ENCODE measurements at regions not wholly inside any gene's neighbourhood (a gene's known extent, or its start where the extent isn't known, plus 50 kb on each side); places are given as distances from the start of the nearest gene placed in this dataset.

- peaks cover 17% of the 10 kb centered on the region for H3K4me1 Mint-ChIP-seq (ENCODE audit: unreplicated experiment)
- H3K4me3 Mint-ChIP-seq (ENCODE audit: unreplicated experiment): no peak overlapping the region
- H3K9me3 Mint-ChIP-seq (ENCODE audit: unreplicated experiment): no peaks in the 10 kb centered on the region
- TF ChIP-seq CTCF (IDR thresholded peaks at IDR 0.05; ENCODE audit: unreplicated experiment): no peak
- no peak for DNase-seq (ENCODE audit: low spot score)
- H3K27ac Mint-ChIP-seq (ENCODE audit: unreplicated experiment): no peak overlapping the region
- H3K27me3 Mint-ChIP-seq (ENCODE audit: unreplicated experiment): peaks cover 1% of the 10 kb centered on the region
- peaks cover 3% of the 10 kb centered on the region for H3K36me3 Mint-ChIP-seq (ENCODE audit: low read depth, unreplicated experiment)
Measured at GRCh38 chr10:35743851-35744250, 101.8 kb upstream of the FZD8 start.

GRCh38 chr10:35743351-35743750, 101.3 kb upstream of the FZD8 start:
- TF ChIP-seq CTCF (IDR thresholded peaks at IDR 0.05; ENCODE audit: unreplicated experiment): no peak
- no peak overlapping the region for H3K4me3 Mint-ChIP-seq (ENCODE audit: unreplicated experiment)

GRCh38 chr10:35739998-35740397, 97.9 kb upstream of the FZD8 start:
- Mint-ChIP-seq H3K9me3 (ENCODE audit: unreplicated experiment) (peaks cover 4% of the 10 kb centered on the region), H3K4me1 (ENCODE audit: unreplicated experiment) (peaks cover 4% of the 10 kb centered on the region), H3K27me3 (ENCODE audit: unreplicated experiment) (no peaks in the 10 kb centered on the region), H3K27ac (ENCODE audit: unreplicated experiment) (no peak overlapping the region), H3K36me3 (ENCODE audit: low read depth, unreplicated experiment) (peaks cover 6% of the 10 kb centered on the region), H3K4me3 (ENCODE audit: unreplicated experiment) (no peak overlapping the region)
- TF ChIP-seq CTCF (IDR thresholded peaks at IDR 0.05; ENCODE audit: unreplicated experiment): no peak
- DNase-seq (ENCODE audit: low spot score): no peak

More at GRCh38 chr10:35743351-35743750, 101.3 kb upstream of the FZD8 start:
- Mint-ChIP-seq H3K27me3 (ENCODE audit: unreplicated experiment) (no peaks in the 10 kb centered on the region), H3K36me3 (ENCODE audit: low read depth, unreplicated experiment) (peaks cover 6% of the 10 kb centered on the region), H3K27ac (ENCODE audit: unreplicated experiment) (no peak overlapping the region), H3K4me1 (ENCODE audit: unreplicated experiment) (peaks cover 17% of the 10 kb centered on the region), H3K9me3 (ENCODE audit: unreplicated experiment) (no peaks in the 10 kb centered on the region)
- no peak for DNase-seq (ENCODE audit: low spot score)

GRCh38 chr10:35735412-35735811, 93.3 kb upstream of the FZD8 start:
- no peaks in the 10 kb centered on the region for H3K4me1 Mint-ChIP-seq (ENCODE audit: unreplicated experiment)
- no peak overlapping the region for H3K27ac Mint-ChIP-seq (ENCODE audit: unreplicated experiment)
- H3K4me3 Mint-ChIP-seq (ENCODE audit: unreplicated experiment): no peak overlapping the region
- H3K27me3 Mint-ChIP-seq (ENCODE audit: unreplicated experiment): no peaks in the 10 kb centered on the region
- peaks cover 4% of the 10 kb centered on the region for H3K9me3 Mint-ChIP-seq (ENCODE audit: unreplicated experiment)
- H3K36me3 Mint-ChIP-seq (ENCODE audit: low read depth, unreplicated experiment): peaks cover 6% of the 10 kb centered on the region
- no peak for DNase-seq (ENCODE audit: low spot score)
- TF ChIP-seq CTCF (IDR thresholded peaks at IDR 0.05; ENCODE audit: unreplicated experiment): no peak

GRCh38 chr10:35731828-35732227, 89.7 kb upstream of the FZD8 start:
- H3K27ac Mint-ChIP-seq (ENCODE audit: unreplicated experiment): no peak overlapping the region
- peaks cover 3% of the 10 kb centered on the region for H3K27me3 Mint-ChIP-seq (ENCODE audit: unreplicated experiment)
- no peaks in the 10 kb centered on the region for H3K36me3 Mint-ChIP-seq (ENCODE audit: low read depth, unreplicated experiment)
- no peak overlapping the region for H3K4me3 Mint-ChIP-seq (ENCODE audit: unreplicated experiment)
- TF ChIP-seq CTCF (IDR thresholded peaks at IDR 0.05; ENCODE audit: unreplicated experiment): no peak
- peaks cover 4% of the 10 kb centered on the region for H3K9me3 Mint-ChIP-seq (ENCODE audit: unreplicated experiment)
- no peak for DNase-seq (ENCODE audit: low spot score)
- no peaks in the 10 kb centered on the region for H3K4me1 Mint-ChIP-seq (ENCODE audit: unreplicated experiment)

Data from endothelial cell (in vitro differentiated cells).